HG02678 (cell line): ENCODE measurements at regions not wholly inside any gene's neighbourhood (a gene's known extent, or its start where the extent isn't known, plus 50 kb on each side); places are given as distances from the start of the nearest gene placed in this dataset.

Experiments
- ATAC-seq: cut with Tn5 transposase; IDR thresholded peaks from one replicate; pipeline ENCODE4 v1.9.1; 2021; ENCODE audit warnings: mild to moderate bottlenecking, moderate library complexity; ENCODE audit not compliant: unreplicated experiment

GRCh38 chr11:119478711-119479285 lies 55.8 kb upstream of the THY1 start:
- ATAC-seq = no peak

GRCh38 chr11:119476666-119477331 lies 53.8 kb upstream of the THY1 start:
- ATAC-seq = no peak

GRCh38 chr11:119476038-119476437 lies 53.1 kb upstream of the THY1 start:
- ATAC-seq = no peak

GRCh38 chr11:119474682-119475596 lies 52.0 kb upstream of the THY1 start:
- ATAC-seq = no peak

GRCh38 chr11:119473901-119474681 lies 51.1 kb upstream of the THY1 start:
- no peak for ATAC-seq

- no peak for ATAC-seq
These were observed 50.3 kb upstream of the THY1 start for GRCh38 chr11:119473226-119473625.

- no peak for ATAC-seq
These were observed 49.9 kb upstream of the THY1 start for GRCh38 chr11:119472856-119473222.
